ENCODE measurements at regions not wholly inside any gene's neighbourhood (a gene's known extent, or its start where the extent isn't known, plus 50 kb on each side); places are given as distances from the start of the nearest gene placed in this dataset.

DNA sequence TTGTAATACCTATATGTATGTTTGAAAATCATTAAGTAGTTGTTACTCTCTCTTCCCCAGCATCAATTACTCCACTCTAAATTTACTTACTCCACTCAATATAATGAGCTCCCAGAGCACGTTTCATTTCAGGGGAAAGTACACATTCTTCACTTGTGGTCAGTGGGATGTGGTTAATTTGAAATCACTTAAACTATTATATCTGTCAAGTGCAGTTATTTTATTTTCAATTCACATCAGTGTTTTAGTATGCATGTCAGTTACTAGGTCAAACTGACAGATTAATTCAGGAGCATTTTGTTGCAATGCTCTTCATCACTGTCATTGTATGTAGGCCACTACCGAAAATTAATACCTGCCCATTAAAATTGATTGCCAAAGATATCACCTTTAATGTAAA is 376.1 kb downstream of the ZIC4 start:
- Histone ChIP-seq H3K4me3 (no peak overlapping the region), H3K27ac (no peak overlapping the region), H3K4me1 (no peaks in the 10 kb centered on the region), H3K36me3 (no peaks in the 10 kb centered on the region), H3K9me3 (peaks cover 0 to 20% of the 10 kb centered on the region in 2 donors), H3K27me3 (no peaks in the 10 kb centered on the region)
- no peak for ATAC-seq
- DNase-seq = no peak
- TF ChIP-seq, protein P1, sequence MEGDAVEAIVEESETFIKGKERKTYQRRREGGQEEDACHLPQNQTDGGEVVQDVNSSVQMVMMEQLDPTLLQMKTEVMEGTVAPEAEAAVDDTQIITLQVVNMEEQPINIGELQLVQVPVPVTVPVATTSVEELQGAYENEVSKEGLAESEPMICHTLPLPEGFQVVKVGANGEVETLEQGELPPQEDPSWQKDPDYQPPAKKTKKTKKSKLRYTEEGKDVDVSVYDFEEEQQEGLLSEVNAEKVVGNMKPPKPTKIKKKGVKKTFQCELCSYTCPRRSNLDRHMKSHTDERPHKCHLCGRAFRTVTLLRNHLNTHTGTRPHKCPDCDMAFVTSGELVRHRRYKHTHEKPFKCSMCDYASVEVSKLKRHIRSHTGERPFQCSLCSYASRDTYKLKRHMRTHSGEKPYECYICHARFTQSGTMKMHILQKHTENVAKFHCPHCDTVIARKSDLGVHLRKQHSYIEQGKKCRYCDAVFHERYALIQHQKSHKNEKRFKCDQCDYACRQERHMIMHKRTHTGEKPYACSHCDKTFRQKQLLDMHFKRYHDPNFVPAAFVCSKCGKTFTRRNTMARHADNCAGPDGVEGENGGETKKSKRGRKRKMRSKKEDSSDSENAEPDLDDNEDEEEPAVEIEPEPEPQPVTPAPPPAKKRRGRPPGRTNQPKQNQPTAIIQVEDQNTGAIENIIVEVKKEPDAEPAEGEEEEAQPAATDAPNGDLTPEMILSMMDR (IDR thresholded peaks at IDR 0.05) = no peak
- intact Hi-C loops (cut with DNase I) = no loop called here

DNA sequence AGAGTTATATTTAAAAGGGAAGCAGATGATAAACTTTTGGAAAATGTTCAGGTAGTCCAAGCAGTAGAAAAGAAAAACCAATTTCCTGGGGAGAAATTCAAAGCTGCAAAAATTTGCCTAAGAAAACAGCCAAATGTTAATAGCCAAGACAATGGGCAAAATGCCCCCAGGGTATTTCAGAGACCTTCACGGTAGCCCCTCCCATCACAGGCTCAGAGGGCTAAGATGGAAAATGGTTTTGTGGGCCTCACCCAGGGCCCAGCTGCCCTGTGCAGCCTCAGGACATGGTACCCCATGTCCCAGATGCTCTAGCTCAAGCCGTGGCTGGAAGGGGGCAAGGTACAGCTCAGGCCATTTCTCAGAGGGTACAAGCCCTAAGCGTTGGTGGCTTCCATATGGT is 391.0 kb downstream of the ZIC4 start:
- DNase-seq (no peak), ATAC-seq (no peak)
- Histone ChIP-seq H3K36me3 (no peaks in the 10 kb centered on the region), H3K4me3 (no peak overlapping the region), H3K27me3 (no peaks in the 10 kb centered on the region), H3K27ac (no peak overlapping the region), H3K9me3 (peaks cover 0 to 16% of the 10 kb centered on the region in 2 donors), H3K4me1 (no peaks in the 10 kb centered on the region)
- intact Hi-C loops (cut with DNase I) = no loop called here
- TF ChIP-seq, protein P1 (IDR thresholded peaks at IDR 0.05) = no peak

DNA sequence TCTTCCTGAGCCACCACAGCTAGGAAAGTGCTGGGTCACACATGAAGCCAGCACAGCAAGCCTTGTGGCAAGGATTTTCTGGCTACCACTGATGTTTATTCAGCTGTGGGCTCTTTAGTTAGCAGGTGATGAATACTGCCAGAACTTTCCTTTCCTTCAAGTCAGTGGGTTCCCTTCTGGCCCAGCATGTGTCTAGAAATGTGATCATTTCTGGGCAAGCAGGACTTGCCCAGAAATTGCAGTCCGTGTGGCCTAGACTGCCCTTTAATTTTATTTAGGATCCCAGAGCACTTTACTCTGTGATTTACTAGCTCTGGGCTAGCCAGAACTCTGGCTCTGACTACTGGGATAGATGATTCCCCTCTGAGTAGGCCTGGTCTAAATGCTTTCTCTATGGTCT is 397.5 kb downstream of the ZIC4 start:
- Histone ChIP-seq H3K9me3 (peaks cover 0 to 2% of the 10 kb centered on the region in 2 donors), H3K4me3 (no peak overlapping the region), H3K27ac (no peak overlapping the region), H3K27me3 (no peaks in the 10 kb centered on the region), H3K36me3 (no peaks in the 10 kb centered on the region), H3K4me1 (no peaks in the 10 kb centered on the region)
- DNase-seq (no peak), ATAC-seq (no peak)
- intact Hi-C loops (cut with DNase I) = no loop called here
- TF ChIP-seq, protein P1 (IDR thresholded peaks at IDR 0.05) = no peak

DNA sequence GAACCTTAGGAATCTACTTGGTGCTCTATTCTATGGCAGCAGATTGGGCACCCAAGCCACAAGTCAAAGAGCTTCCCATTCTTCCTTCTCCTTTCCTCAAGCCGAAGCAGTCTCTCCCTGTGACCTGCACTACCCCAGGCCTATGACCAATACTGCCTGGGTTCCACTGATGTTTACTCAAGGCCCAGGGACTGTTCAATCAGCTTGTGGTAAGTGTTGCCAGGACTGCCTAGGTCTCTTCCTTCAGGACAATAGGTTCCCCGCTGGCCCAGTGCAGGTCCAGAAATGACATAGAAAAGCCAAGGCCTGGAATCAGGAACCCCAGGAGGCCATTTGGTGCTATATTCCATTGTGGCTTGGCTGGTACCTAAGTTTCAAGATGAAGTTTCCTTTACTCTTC is 397.9 kb downstream of the ZIC4 start:
- no peaks in the 10 kb centered on the region for H3K9me3 ChIP-seq
- no peak overlapping the region for H3K27ac ChIP-seq
- no peaks in the 10 kb centered on the region for H3K4me1 ChIP-seq
- TF ChIP-seq, protein P1 (IDR thresholded peaks at IDR 0.05) = no peak
- intact Hi-C loops (cut with DNase I) = no loop called here
- H3K36me3 ChIP-seq = no peaks in the 10 kb centered on the region
- DNase-seq = no peak
- ATAC-seq = no peak
- no peak overlapping the region for H3K4me3 ChIP-seq
- no peaks in the 10 kb centered on the region for H3K27me3 ChIP-seq

DNA sequence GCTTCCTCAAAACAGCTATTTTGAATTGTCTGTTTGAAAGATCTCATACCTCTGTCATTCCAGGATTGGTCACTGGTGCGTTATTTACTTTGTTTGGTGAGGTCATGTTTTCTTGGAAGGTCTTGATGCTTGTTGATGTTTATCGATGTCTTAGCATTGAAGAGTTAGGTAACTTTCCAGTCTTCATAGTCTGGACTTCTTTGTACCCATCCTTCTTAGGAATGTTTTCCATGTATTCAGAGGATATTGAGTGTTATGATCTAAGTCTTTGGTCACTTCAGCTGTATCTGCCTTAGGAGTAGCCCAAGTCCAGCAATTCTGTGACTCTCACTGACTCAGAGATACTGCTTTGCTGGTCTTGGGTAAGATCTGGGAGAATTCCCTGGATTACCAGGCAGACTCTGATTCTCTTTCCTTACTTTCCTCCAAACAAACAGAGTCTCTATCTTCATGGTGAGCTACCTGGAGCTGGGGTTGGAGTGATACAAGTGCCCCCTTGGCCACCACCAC is 398.6 kb downstream of the ZIC4 start:
- H3K36me3 ChIP-seq = no peaks in the 10 kb centered on the region
- H3K9me3 ChIP-seq = no peaks in the 10 kb centered on the region
- TF ChIP-seq, protein P1 (IDR thresholded peaks at IDR 0.05) = no peak
- no peaks in the 10 kb centered on the region for H3K4me1 ChIP-seq
- H3K27ac ChIP-seq = no peak overlapping the region
- DNase-seq (no peak), ATAC-seq (no peak)
- H3K4me3 ChIP-seq = no peak overlapping the region
- H3K27me3 ChIP-seq = no peaks in the 10 kb centered on the region
- intact Hi-C loops (cut with DNase I) = no loop called here

Measured in left lung (tissue), 4 donors.